K562 (cell line): ENCODE measurements at regions not wholly inside any gene's neighbourhood (a gene's known extent, or its start where the extent isn't known, plus 50 kb on each side); places are given as distances from the start of the nearest gene placed in this dataset.

Experiments used
- ASH1L ChIP-seq: fragments of 450-650 bp; IDR thresholded peaks from 2 replicates; pipeline ENCODE4 v1.6.1; 2018; ENCODE audit warnings: borderline replicate concordance, mild to moderate bottlenecking, low read depth; ENCODE audit not compliant: partially characterized antibody
- CBX3 ChIP-seq, 2 experiments: IDR thresholded peaks; 1 replicate in 1 of 2; 2 replicates in 1 of 2; pipeline ENCODE4 v1.6.1; 2012; ENCODE audit warnings: inconsistent platforms in 2 of 2, low read length in 2 of 2, borderline replicate concordance in 1 of 2, control low read depth in 1 of 2
- CCNT2 ChIP-seq: IDR thresholded peaks from 2 replicates; pipeline ENCODE4 v1.6.1; 2011; ENCODE audit warnings: borderline replicate concordance, low read depth, mild to moderate bottlenecking, moderate library complexity, mixed read lengths, low read length; ENCODE audit not compliant: insufficient read length; ENCODE audit errors: extremely low read depth
- KAT8 ChIP-seq: fragments of 450-650 bp; IDR thresholded peaks from 2 replicates; pipeline ENCODE4 v1.6.1; 2016; ENCODE audit warnings: low read depth, mild to moderate bottlenecking
- MAFG ChIP-seq: fragments of 450-650 bp; conservative IDR thresholded peaks from 2 replicates; pipeline ENCODE4 v1.6.1; 2016; ENCODE audit warnings: missing genetic modification characterization, missing compliant biosample characterization
- NCOA4 ChIP-seq: fragments of 450-650 bp; IDR thresholded peaks from 2 replicates; pipeline ENCODE4 v1.6.1; 2018; ENCODE audit warnings: mild to moderate bottlenecking; ENCODE audit not compliant: partially characterized antibody
- POLR2G ChIP-seq: fragments of 200-400 bp; formaldehyde crosslinking; IDR thresholded peaks from 2 replicates; pipeline ENCODE4 v1.6.1; 2017; ENCODE audit warnings: low read depth, mild to moderate bottlenecking, antibody characterized with exemption, low read length, moderate library complexity
- PTTG1 ChIP-seq: fragments of 450-650 bp; IDR thresholded peaks from 2 replicates; pipeline ENCODE4 v1.6.1; 2016; ENCODE audit warnings: low read depth, mild to moderate bottlenecking, missing genetic modification characterization, missing compliant biosample characterization
- RAD51 ChIP-seq: fragments of 450-650 bp; IDR thresholded peaks from 2 replicates; pipeline ENCODE4 v1.7.1; 2016; ENCODE audit warnings: low read depth, mild to moderate bottlenecking, borderline replicate concordance
- RBM14 ChIP-seq: fragments of 200-400 bp; formaldehyde crosslinking; IDR thresholded peaks from 2 replicates; pipeline ENCODE4 v1.6.1; 2018; ENCODE audit warnings: low read depth, mild to moderate bottlenecking, low read length, moderate library complexity, borderline replicate concordance; ENCODE audit not compliant: insufficient read depth
- TOE1 ChIP-seq, 2 experiments: fragments of 450-650 bp in 1 of 2; sonication (generic) in 1 of 2; formaldehyde crosslinking in 1 of 2; IDR thresholded peaks; 2 replicates each; pipeline versions ENCODE4 v1.7.1 to v1.8.0; 2016 to 2022; ENCODE audit warnings: borderline replicate concordance in 2 of 2, mild to moderate bottlenecking in 2 of 2, antibody characterized with exemption in 1 of 2, inconsistent platforms in 1 of 2, low read depth in 1 of 2, missing genetic modification reagents in 1 of 2, moderate library complexity in 1 of 2
- XRCC4 ChIP-seq: IDR thresholded peaks from one replicate; pipeline ENCODE4 v1.6.1; 2011; ENCODE audit not compliant: insufficient read depth, insufficient read length; ENCODE audit errors: extremely low read depth
- ZBTB40 ChIP-seq, 2 experiments: fragments of 450-650 bp in 1 of 2; sonication (generic) in 1 of 2; formaldehyde crosslinking in 1 of 2; IDR thresholded peaks; 2 replicates each; pipeline versions ENCODE4 v1.7.1 to v1.9.0; 2016 to 2022; ENCODE audit warnings: inconsistent platforms in 1 of 2, mild to moderate bottlenecking in 1 of 2, missing genetic modification reagents in 1 of 2
- ZNF217 ChIP-seq: sonication (generic); formaldehyde crosslinking; IDR thresholded peaks from 2 replicates; pipeline ENCODE4 v1.8.0; 2022; ENCODE audit warnings: mild to moderate bottlenecking, missing genetic modification reagents
- TF ChIP-seq, protein P1 (sequence below): sonication (generic); formaldehyde crosslinking; IDR thresholded peaks from 2 replicates; pipeline ENCODE4 v1.8.1; 2022; ENCODE audit warnings: missing genetic modification reagents

GRCh38 chr9:129482521-129483414, 138.1 kb downstream of the C9orf50 start (continued):
- TF ChIP-seq ZBTB40 (IDR thresholded peaks at IDR 0.05) (peak; percentile 36; the same call in 1 of the 2 replicates), ZBTB40 (CRISPR knock-in tag; IDR thresholded peaks at IDR 0.05) (no peak), MAFG (tag) (no peak), KAT8 (no peak), PTTG1 (tag) (no peak), RBM14 (0 out of 2 replicates have a peak, but pooled peaks have one; percentile 38), RAD51 (no peak), TOE1 (IDR thresholded peaks at IDR 0.05; ENCODE audit: borderline replicate concordance) (0 out of 2 replicates have a peak, but pooled peaks have one; percentile 46), TOE1 (CRISPR knock-in tag; IDR thresholded peaks at IDR 0.05; ENCODE audit: borderline replicate concordance, low read depth) (no peak), ZNF217 (CRISPR knock-in tag) (no peak), XRCC4 (no peak), CBX3 (IDR thresholded peaks at IDR 0.05; ENCODE audit: borderline replicate concordance in 1 of 2, low read length in 2 of 2) (no peak), CCNT2 (peak; percentile 86), NCOA4 (no peak), POLR2G (peak; percentile 78), ASH1L (no peak)
- TF ChIP-seq, protein P1, sequence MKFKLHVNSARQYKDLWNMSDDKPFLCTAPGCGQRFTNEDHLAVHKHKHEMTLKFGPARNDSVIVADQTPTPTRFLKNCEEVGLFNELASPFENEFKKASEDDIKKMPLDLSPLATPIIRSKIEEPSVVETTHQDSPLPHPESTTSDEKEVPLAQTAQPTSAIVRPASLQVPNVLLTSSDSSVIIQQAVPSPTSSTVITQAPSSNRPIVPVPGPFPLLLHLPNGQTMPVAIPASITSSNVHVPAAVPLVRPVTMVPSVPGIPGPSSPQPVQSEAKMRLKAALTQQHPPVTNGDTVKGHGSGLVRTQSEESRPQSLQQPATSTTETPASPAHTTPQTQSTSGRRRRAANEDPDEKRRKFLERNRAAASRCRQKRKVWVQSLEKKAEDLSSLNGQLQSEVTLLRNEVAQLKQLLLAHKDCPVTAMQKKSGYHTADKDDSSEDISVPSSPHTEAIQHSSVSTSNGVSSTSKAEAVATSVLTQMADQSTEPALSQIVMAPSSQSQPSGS (CRISPR knock-in tag), result no peak
